ENCODE measurements at regions not wholly inside any gene's neighbourhood (a gene's known extent, or its start where the extent isn't known, plus 50 kb on each side); places are given as distances from the start of the nearest gene placed in this dataset.

DNA sequence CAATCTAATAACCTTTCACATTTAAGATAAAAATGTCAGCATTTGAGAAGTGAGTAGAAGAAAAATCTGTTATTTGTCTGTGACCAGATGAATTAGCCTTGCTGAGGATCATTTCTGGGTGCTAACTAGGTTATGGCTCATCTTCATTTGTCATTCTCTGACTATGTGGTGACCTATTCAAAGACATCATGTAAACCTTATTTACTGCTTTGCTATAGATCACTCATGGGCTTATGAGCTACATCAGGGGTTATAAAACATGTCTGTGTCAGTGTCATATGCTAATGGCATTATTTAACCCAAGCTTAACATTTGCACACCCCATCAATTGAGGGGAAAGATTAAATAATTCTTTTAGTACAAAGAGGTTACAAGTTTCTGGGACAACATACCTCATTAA is 555.5 kb upstream of the CYLC2 start:
- no peak for TF ChIP-seq POLR2A (IDR thresholded peaks at IDR 0.05)
- TF ChIP-seq, protein P1, sequence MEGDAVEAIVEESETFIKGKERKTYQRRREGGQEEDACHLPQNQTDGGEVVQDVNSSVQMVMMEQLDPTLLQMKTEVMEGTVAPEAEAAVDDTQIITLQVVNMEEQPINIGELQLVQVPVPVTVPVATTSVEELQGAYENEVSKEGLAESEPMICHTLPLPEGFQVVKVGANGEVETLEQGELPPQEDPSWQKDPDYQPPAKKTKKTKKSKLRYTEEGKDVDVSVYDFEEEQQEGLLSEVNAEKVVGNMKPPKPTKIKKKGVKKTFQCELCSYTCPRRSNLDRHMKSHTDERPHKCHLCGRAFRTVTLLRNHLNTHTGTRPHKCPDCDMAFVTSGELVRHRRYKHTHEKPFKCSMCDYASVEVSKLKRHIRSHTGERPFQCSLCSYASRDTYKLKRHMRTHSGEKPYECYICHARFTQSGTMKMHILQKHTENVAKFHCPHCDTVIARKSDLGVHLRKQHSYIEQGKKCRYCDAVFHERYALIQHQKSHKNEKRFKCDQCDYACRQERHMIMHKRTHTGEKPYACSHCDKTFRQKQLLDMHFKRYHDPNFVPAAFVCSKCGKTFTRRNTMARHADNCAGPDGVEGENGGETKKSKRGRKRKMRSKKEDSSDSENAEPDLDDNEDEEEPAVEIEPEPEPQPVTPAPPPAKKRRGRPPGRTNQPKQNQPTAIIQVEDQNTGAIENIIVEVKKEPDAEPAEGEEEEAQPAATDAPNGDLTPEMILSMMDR (IDR thresholded peaks at IDR 0.05 in 4 of 5, conservative IDR thresholded peaks at IDR 0.05 in 1 of 5) = no peak
